HG03064 (cell line): ENCODE measurements at regions not wholly inside any gene's neighbourhood (a gene's known extent, or its start where the extent isn't known, plus 50 kb on each side); places are given as distances from the start of the nearest gene placed in this dataset.

Experiments
- ATAC-seq: cut with Tn5 transposase; IDR thresholded peaks from one replicate; pipeline ENCODE4 v1.9.1; 2021; ENCODE audit warnings: low read depth; ENCODE audit not compliant: unreplicated experiment

DNA sequence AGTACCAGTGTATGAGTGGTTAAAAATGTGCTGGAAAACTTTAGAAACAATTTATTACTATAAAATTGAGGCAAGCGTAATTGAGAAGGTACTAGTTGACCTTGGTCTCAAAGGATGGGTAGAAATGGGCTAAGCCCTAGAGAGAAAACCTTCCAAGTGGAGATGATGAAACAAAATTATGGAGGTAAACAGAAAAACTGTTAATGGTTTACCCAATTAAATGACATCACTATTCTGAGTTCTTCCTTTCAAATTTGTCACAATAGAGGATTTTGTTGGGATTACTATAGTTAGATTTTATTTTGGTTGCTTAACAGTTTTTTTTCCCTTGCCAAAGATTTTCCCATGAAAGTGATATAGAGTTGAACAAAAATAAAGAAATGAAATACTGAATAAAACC is 1302.5 kb upstream of the TENM3 start:
- no peak for ATAC-seq

DNA sequence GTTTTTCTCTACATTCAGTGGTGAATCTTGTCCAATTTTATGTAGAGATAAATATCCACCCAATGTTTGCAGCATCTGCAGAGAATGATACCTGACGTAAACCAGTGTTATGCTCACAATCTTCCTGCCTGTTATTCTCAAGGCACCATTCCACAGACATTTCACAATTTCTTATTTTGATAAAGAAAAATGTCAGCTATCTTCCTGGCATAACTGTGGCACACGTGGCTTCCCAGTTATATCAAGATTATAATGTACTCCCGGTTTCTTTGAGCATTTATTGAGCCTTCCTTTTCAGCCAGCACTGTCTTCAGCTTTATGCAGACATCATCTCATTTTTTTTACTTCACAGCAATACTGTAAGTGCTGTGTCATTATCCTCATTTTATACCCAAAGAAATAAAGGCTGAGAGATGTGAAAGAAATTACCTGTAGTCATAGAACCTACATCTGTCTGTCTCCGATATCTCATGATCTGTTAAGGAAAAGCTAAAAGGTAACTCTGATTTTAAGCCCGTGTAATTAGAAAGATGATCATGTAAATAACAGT is 1300.8 kb upstream of the TENM3 start:
- no peak for ATAC-seq

DNA sequence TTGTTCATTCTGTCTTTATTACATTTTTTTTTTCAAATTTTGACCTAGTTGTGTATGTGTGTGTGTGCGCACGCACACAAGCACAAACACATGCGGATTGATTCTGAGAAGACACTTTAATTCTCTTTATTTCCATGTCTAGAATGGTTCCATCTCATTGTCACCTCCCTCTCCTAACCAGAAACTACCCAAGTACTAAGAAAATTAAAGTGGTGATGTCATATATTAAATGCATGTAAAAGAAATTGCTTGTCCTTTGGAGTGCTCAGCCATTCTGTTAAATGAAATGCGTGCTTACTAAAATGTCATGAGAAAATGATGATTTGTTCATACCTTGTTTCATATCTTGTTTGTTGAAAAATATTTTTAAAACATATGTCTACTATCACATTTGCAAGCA is 1297.0 kb upstream of the TENM3 start:
- ATAC-seq: no peak

DNA sequence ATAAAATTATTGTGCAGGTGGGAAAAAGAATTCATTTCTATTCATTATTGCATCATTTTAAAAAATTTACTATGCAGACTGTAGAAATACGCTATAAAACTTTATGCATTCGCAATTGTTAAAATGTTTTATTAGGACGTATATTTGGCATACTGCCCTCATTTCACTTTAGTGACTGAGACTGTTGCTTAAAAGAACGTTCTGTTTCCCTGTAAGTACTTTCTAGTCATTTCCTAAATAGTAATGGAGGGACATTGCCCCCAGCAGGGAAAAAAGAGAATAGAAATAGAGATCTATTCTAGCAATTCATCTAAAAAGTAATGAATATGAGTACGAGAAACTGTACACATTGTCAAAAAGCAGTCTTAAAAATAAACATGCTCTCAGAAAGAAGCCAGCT is 1295.8 kb upstream of the TENM3 start:
- no peak for ATAC-seq

DNA sequence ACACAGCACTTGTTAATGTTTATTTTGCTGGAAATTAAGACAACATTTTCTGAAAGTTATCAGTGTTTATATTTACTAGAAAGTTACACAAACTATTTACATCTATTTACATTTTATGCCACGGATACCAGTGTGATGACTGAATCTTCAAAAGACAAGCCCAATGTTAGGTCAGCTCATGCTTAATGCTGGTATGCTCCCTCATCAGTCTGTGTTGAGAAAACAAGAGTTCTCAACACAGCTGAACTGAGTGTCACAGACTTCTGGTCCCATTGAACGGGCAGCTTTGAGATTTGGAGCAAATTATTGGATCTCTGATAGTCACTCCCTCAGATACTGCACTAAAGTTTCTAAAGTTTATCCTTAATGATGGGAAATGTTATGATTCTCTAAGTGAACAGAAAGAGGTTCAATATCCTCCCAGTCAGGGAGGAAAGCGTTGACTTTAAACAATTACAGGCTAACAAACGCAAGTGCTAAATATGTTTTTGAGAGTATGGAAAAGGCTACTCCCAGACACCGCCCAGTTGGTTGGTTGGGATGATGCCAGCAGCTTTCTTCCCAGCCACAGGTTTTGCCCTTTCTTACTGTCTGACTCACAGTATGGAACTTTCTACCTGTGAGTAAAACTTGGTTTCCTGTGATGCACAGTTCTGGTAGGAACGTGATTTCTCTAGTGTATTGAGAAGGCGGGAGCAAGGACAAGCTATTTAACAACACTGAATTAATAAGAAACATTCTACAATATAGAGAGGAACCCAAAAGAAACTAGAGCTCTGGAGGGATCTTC is 1293.6 kb upstream of the TENM3 start:
- no peak for ATAC-seq

DNA sequence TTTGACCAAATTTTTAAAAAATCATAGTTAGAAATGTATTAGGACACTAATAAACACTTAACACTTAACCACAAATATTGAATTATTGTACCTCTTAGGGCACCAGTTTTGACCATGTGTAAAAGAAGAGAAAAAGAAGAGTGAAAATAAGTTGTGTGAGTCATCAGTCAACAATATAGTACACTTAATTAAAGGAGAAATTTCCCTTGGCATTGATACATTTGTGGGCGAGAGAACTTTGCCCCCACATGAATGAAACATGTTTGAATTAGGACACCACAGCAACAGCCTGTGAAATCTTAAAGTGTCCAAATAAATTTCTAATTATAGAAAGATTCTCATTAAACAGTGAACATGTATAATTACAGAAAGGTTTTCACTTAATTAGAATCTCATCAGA is 1292.8 kb upstream of the TENM3 start:
- no peak for ATAC-seq

DNA sequence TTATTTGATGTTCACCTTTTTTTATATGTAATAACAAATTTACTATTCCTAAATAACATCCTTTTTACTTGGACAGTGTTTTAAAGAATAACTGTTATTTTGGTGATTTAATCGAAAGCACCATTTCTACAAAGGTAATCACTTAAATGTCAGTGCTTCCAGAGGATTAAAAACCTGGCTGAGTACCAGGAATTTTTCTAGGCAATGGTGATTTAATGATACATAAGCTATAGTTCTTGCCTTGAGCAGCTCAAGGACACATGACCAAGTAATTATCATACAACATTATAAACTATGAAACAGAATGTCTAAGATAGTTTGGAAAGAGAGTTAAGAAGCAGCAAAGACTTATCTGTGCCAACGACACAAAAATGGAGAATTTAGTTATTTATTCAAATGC is 1291.9 kb upstream of the TENM3 start:
- ATAC-seq: no peak

DNA sequence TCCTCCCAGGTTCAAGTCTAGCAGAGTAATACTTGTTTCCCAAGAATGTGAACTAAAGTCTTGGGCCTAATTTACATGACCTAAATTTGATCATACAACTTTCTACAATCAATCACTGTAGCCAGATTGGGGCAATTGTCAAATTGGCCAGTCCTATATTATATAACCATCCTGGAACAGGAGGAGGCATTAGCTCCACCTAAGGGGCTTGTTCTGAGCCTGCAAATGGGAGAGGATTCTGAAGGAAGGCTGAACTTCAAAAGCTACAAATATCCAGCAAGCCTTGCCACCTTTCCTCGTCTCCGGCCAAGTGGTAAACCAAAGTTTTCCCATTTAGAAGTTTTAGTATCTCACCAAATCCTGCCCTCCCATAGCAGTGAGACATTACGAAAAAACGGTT is 1289.6 kb upstream of the TENM3 start:
- ATAC-seq: no peak

DNA sequence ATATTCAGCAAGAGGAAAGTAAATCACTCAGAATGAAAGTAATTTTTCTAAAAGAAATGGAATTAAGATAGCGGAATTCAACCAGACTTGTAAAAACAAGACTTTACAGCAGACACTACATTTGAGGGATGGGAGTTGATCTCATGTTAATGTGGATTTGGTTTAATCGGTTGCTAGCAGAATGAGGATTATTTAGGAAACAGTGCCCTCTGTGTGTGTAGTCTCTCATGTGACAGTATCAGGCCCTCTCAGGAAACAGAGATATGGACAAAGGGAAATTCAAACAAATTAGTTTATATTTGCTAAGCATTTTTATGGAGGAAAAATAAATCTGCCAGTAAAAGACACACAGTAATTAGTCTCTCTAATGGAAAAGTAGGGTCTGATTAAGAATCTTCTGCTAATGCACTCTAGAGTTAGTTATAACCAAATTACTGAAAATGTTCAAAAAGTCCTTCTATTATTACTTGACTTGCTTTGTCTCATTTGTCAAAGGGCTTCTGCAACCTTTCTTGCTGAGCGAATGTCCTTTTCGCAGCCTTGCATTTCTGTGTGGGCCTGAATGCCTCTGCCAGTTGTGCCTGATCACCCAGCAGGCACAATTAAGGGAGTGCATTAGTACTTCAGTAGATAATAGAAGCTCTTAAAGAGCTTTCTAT is 1282.3 kb upstream of the TENM3 start:
- no peak for ATAC-seq

DNA sequence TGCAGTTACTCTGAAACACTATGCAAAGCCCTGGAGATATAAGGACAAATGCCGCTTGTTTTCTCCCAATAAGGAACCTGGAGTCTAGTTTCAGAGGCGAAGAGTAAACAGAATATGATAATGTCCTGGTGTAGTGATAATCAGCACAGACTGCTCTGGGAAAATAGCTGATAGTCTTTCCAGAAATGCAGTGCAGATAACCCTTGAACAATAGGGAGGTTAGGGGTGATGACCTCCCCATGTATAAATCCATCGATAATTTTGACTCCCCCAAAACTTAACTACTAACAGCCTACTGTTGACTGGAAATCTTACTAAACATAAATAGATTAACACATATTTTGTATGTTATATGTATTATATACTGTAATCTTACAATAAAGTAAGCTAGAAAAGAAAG is 1280.9 kb upstream of the TENM3 start:
- no peak for ATAC-seq

DNA sequence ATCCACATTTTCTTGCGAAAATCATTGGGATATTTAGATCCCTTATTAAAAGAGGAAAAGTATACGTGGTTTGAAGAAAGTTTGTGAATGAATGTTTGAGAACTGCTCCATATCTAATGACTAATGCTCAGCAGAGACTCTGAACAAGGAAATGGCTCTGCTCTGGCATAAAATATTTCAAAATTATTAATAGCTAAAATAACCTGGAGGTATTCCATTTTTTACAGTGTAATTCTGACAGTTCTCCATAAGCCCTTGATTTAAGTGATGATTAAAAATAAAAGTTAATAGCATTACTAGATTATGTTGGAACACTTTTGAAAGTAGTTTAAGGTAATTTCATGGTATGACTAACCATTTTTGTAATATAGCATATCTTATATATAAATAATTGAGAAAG is 1276.9 kb upstream of the TENM3 start:
- no peak for ATAC-seq

DNA sequence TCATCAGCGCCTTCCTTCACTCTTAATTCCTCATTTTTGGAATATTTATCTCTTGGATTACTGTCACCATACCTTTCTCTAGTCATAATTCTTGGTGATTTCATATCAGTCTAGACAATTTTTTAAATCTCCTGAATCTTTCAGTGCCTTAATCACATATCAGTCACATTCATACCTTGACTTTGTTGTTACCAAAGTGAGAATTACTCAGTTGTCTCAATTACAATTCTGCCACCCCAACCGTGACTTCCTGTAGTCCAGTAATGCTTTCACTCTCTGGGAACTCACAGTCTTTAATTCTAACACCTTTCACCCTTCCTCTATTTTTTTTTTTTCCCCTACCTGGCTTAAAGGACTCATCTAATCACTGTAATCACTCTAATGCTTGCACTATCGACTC is 1275.3 kb upstream of the TENM3 start:
- ATAC-seq: no peak

DNA sequence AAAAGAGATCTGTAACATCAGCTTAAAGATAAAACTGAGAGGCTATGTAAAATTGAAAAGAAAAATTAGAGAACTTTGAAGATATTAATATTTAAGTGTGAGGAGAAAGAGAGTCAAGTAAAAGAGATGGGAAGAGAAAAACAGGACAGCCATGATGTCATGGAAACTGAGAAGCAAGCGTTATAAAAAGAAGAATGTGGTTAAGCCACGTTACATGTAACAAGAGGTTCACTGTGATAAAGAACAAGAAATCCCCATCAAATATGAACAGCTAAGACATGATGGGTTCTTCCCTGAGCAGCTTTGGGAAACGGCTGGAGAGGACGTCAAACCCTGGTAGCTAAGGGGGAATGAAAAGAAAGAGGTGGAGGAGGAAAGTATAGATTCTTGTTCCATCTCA is 1269.3 kb upstream of the TENM3 start:
- ATAC-seq: no peak

DNA sequence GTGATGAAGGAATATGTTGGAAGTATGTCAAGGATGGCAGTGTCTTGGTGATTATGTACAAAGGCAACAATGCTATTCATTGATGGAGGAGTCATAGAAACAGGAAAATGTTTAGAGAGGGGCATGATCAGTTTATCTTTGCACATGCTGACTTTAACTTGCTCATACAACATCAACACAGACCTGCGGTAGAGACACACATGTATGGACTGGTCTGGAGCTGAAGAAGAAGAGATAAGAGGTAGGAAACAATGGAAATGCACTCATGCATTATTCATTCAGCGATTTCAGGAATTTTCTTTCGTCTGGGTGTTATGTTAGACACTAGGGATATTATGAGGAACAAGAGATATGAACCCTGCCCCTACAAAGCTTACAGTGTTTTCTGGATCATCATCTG is 1252.3 kb upstream of the TENM3 start:
- ATAC-seq: no peak

DNA sequence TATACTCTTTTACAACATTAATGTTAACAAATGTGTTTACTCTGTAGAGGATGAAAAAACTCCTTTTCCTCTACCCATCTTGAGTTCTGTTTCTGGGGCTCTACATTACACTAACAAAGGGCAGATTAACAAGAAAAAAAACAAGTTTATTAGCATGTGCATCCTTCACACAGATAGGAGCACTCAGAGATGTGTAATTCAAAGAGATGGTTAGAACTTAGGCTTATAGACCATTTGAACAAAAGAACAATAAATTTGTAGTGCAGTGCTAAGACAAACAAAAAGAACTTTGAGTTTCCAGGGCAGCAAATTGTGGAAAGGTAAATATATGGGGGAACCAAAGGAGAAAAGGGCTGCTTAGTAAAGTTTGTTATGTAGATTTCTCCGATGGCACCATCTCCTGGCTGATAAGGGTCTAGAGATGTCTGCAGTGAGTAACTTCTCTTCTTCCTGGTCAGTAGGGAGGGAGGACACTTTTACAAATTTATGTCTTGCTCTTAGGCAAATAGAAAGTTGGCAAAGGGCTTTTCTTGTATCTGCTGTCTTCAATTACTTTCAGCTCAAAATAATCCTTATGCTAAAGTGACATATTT is 1249.9 kb upstream of the TENM3 start:
- ATAC-seq: no peak

DNA sequence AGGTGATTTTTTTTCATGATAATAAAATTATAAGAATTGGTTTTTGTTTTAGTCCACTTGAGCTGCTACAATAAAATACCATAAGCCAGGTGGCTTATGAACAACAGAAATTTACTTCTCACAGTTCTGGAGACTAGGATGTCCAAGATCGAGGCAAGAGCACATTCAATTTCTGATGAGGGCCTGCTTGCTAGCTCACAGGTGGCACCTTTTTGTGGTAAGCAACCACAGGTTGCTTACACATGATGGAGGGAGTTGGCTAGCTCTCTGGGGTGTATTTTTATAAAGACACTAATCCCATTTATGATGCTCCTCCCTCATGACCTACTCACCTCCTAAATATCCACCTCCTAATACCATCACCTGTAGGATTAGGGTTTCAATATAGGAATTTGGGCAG is 1248.5 kb upstream of the TENM3 start:
- ATAC-seq: no peak

DNA sequence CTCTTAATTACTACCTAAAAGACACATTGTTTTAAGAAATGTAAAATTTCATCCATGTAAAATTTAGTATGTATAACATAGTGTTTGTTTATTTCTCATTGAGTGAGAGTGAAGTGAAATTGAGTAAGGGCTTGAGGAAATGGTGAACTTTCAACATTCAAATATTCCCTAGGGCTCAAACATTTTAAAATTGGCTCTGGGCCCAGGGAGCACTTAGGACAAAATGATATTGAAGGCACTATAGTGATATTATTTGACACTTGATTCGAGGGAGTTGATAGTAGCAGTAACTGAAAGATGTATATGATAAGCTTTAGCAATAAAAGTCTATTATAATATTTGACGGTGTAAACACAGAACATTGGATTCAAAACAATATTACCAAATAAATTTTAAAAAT is 1244.0 kb upstream of the TENM3 start:
- ATAC-seq: no peak

DNA sequence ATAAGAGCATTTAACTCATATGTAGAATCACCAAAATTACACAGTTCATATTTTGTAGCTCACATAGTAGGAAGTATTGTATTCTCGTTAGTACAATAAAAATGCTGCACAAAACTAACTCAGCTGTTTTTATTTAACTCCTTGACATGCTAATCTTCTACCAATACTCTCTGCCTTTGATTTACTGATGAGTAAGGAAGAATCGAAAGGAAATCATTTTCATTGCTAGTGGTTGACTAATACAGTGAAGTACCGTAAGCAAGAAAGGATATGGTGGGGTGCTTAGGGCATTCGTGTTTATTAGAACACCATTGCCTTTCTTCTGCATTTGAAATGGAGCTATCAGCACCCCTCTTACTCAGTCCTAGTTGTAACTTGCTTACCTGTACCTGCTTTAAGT is 1239.1 kb upstream of the TENM3 start:
- ATAC-seq: no peak

DNA sequence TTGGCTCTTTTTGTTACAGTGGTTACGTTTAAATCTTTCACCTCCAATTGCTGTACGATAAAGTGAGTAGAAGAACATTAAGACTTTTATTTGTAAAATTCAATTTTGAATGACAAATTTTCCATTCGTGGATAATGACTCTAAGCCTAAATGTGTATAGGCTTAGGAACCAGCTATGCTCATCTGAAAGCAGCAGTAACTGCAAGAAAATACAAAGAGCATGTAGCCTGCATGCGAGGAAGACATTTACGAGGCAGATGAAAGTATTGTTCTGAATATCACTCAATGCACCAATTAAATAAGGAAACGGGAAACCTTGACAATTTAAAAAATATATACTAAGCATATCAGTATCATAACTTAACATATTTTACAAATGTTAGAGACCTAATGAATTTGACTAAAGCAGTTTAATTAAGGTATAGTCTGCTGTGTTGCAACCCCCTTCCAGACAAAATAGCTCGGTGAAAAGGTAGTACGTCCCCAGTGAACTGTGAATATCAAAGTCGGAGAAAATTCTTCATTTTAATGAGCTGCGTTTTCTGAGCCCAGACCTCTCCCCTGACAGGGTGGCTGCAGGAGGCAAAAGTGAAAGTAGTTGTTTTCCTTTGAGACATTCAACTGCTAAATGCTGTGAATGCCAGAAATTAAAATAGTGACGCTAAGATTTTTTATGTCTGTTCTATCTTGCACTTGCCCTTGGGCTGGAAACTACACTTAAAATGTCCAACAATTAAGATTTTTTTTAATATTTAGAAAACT is 1236.5 kb upstream of the TENM3 start:
- no peak for ATAC-seq

DNA sequence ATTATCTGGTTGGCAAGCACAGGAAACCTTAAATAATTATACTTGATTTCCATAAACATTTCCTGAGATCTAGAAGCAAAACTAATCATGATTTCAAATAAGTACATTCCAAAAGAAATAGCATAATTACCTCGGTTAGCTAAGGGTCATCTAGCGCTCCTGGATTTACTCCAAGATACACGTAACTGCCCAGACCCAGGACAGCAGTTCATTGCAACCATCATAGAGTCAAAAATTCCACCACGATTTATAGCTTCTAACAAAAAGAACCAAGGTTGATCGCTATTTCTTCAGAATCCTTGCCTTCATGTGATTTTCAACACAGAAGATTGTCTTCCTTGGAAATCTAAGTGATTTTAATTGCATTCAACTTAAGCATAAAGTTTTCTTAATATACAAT is 1235.5 kb upstream of the TENM3 start:
- no peak for ATAC-seq

DNA sequence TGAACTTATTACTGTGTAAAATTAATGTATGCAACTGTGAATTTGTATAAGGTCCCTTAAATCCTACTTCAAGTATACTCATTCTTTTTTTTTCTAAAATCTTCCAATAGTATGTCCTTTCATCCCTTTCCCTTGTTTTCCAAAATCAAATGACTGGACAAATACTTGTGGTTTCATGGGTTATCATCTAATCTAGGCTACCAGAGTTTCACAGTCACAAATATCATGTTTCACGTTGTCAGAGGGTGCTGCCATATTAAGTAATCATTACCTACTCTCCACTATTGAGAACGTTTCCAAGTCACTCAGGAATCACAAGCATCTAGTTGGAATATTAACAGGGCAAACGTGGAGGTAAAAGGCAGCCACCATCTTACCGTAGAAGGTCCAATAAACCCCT is 1235.0 kb upstream of the TENM3 start:
- no peak for ATAC-seq
